K562 (cell line): ENCODE measurements at regions not wholly inside any gene's neighbourhood (a gene's known extent, or its start where the extent isn't known, plus 50 kb on each side); places are given as distances from the start of the nearest gene placed in this dataset.

Experiments
- ATAC-seq: fragments of 200-7000 bp; cut with Tn5 transposase; 3 replicates; pipeline ENCODE4 v1.9.1; 2020; ENCODE audit warnings: moderate library complexity
- BruUV-seq: library from RNA; stranded (reverse); fragments of 400-500 nt; replicated peaks from 2 replicates; lab custom pipeline; 2021; lab: Mats Ljungman, UMichigan
- CTCF ChIA-PET: fragments of 300-600 bp; formaldehyde crosslinking; extraction: SDS; loops from one replicate; lab custom pipeline; 2021; ENCODE audit warnings: low intra/inter-chr PET ratio; lab: Yijun Ruan, JAX
- POLR2A ChIA-PET: fragments of 300-600, 350-650 bp; sonication (Branson Sonifier 250); formaldehyde crosslinking; extraction: SDS; loops from one replicate; lab custom pipeline; 2021; ENCODE audit warnings: antibody characterized with exemption, inconsistent platforms; lab: Yijun Ruan, JAX
- DNase-seq, 4 experiments: peaks; one replicate each; pipeline versions ENCODE4 v3.0.0 to v3.0.0-alpha.2; 2011 to 2018; ENCODE audit warnings: low spot score in 3 of 4, mixed read lengths in 3 of 4; ENCODE audit errors: extremely low read depth in 1 of 4
- FAIRE-seq: peaks from 2 replicates; lab custom pipeline; 2011; peaks lifted over from hg19 to GRCh38; lab: Jason Lieb, UNC
- H2AFZ ChIP-seq: 2 replicates; pipeline ENCODE4 v1.6.0; 2011; ENCODE audit warnings: low read depth, low read length, control low read depth, inconsistent platforms
- H3K27ac ChIP-seq: fragments of 200-600 bp; 3 replicates; pipeline ENCODE4 v1.8.0; 2011; ENCODE audit warnings: low read depth, mild to moderate bottlenecking, control low read depth, inconsistent platforms, low read length, moderate library complexity, mixed read lengths; ENCODE audit errors: extremely low read depth
- H3K27me3 ChIP-seq, 2 experiments: fragments of 300-600 bp in 1 of 2; 2 replicates in 1 of 2; 3 replicates in 1 of 2; pipeline versions ENCODE4 v1.6.0 to v1.8.0; 2011; ENCODE audit warnings: inconsistent platforms in 2 of 2, low read length in 2 of 2, mild to moderate bottlenecking in 1 of 2, mixed read lengths in 1 of 2, moderate library complexity in 1 of 2; ENCODE audit not compliant: control insufficient read depth in 2 of 2, insufficient read depth in 2 of 2
- H3K36me3 ChIP-seq: fragments of 300-600 bp; 3 replicates; pipeline ENCODE4 v1.8.0; 2011; ENCODE audit warnings: mild to moderate bottlenecking, low read length, inconsistent platforms; ENCODE audit not compliant: control insufficient read depth, insufficient read depth
- H3K4me1 ChIP-seq, 2 experiments: fragments of 200-600 bp in 1 of 2; replicated peaks in 1 of 2; 2 replicates in 1 of 2; 3 replicates in 1 of 2; pipeline versions ENCODE4 v1.5.1 to v1.8.0; 2011; ENCODE audit warnings: inconsistent platforms in 2 of 2, low read length in 2 of 2, mild to moderate bottlenecking in 1 of 2, mixed read lengths in 1 of 2, moderate library complexity in 1 of 2; ENCODE audit not compliant: control insufficient read depth in 2 of 2, insufficient read depth in 2 of 2
- H3K4me2 ChIP-seq: 2 replicates; pipeline ENCODE4 v1.6.1; 2011; ENCODE audit warnings: low read length, control low read depth, inconsistent platforms, mixed read lengths; ENCODE audit not compliant: insufficient read depth
- H3K4me3 ChIP-seq: fragments of 200-600 bp; sonication (generic), shearing (Covaris generic); 2 replicates; pipeline ENCODE4 v1.5.1; 2016; ENCODE audit warnings: control low read depth, inconsistent platforms
- H3K79me2 ChIP-seq: fragments of 200-600 bp; 3 replicates; pipeline ENCODE4 v1.8.0; 2011; ENCODE audit warnings: low read length, inconsistent platforms; ENCODE audit not compliant: control insufficient read depth, insufficient read depth
- H3K9ac ChIP-seq, 2 experiments: 2 replicates each; pipeline versions ENCODE4 v1.6.0 to v1.6.1; 2011; ENCODE audit warnings: low read depth in 2 of 2, low read length in 2 of 2, control low read depth in 1 of 2, inconsistent platforms in 1 of 2, mild to moderate bottlenecking in 1 of 2, mixed read lengths in 1 of 2; ENCODE audit not compliant: insufficient read depth in 1 of 2
- H3K9me1 ChIP-seq: one replicate; pipeline ENCODE4 v1.6.0; 2011; ENCODE audit warnings: inconsistent platforms, mild to moderate bottlenecking, low read length, moderate library complexity; ENCODE audit not compliant: control insufficient read depth, insufficient read depth
- H3K9me3 ChIP-seq: replicated peaks from 2 replicates; pipeline ENCODE4 v1.5.1; 2011; ENCODE audit warnings: low read depth, low read length, inconsistent platforms; ENCODE audit not compliant: control insufficient read depth, insufficient read depth
- H4K20me1 ChIP-seq: replicated peaks from 2 replicates; pipeline ENCODE4 v1.6.1; 2011; ENCODE audit warnings: low read length, inconsistent platforms, mixed read lengths; ENCODE audit not compliant: control insufficient read depth, insufficient read depth
- E4F1 ChIP-seq: fragments of 250-450 bp; sonication (Bioruptor Pico); IDR thresholded peaks from 2 replicates; pipeline ENCODE4 v1.5.0; 2021; ENCODE audit warnings: mild to moderate bottlenecking, borderline replicate concordance
- HDAC3 ChIP-seq: fragments of 450-650 bp; IDR thresholded peaks from 2 replicates; pipeline ENCODE4 v1.6.1; 2018; ENCODE audit warnings: borderline replicate concordance, mild to moderate bottlenecking, moderate library complexity; ENCODE audit not compliant: partially characterized antibody
- KDM2B ChIP-seq: fragments of 250-450 bp; sonication (Bioruptor Pico); IDR thresholded peaks from 2 replicates; pipeline ENCODE4 v1.8.0; 2021; ENCODE audit warnings: mild to moderate bottlenecking, moderate library complexity
- LCOR ChIP-seq: sonication (generic); formaldehyde crosslinking; IDR thresholded peaks from 2 replicates; pipeline ENCODE4 v1.8.0; 2022; ENCODE audit warnings: mild to moderate bottlenecking, missing genetic modification reagents
- NR0B1 ChIP-seq: fragments of 450-650 bp; IDR thresholded peaks from one replicate; pipeline ENCODE4 v1.6.1; 2018; ENCODE audit warnings: mild to moderate bottlenecking, moderate library complexity; ENCODE audit not compliant: partially characterized antibody
- ZNF24 ChIP-seq: fragments of 450-650 bp; IDR thresholded peaks from 2 replicates; pipeline ENCODE4 v1.6.1; 2016
- ZNF316 ChIP-seq: fragments of 450-650 bp; IDR thresholded peaks from 2 replicates; pipeline ENCODE4 v1.6.1; 2016
- WGBS: fragments of 100-300 bp; shearing (Covaris generic); methylation state at CpG from one replicate; pipeline ENCODE4 v1.1.6; 2016; ENCODE audit warnings: low coverage, mixed read lengths; ENCODE audit not compliant: insufficient coverage; ENCODE audit errors: missing lambda C conversion rate; 5-methylcytosine and 5-hydroxymethylcytosine counted together
- in situ Hi-C: fragments of 300-500 bp; cut with MboI; formaldehyde crosslinking; loops from 4 replicates; pipeline ENCODE4 v1.15.0; 2018; ENCODE audit warnings: inconsistent platforms, mixed read lengths
- intact Hi-C: fragments of 100-400 bp; cut with micrococcal nuclease; formaldehyde crosslinking; loops from 2 replicates; pipeline ENCODE4 v1.14.2; 2022
- TF ChIP-seq, protein P1 (sequence below): sonication (generic); formaldehyde crosslinking; IDR thresholded peaks from 2 replicates; pipeline ENCODE4 v1.8.1; 2022; ENCODE audit warnings: missing genetic modification reagents
- TF ChIP-seq, protein P2 (sequence below): fragments of 250-450 bp; sonication (Bioruptor Pico); IDR thresholded peaks from 2 replicates; pipeline ENCODE4 v1.4.0; 2020; ENCODE audit warnings: mild to moderate bottlenecking, moderate library complexity

DNA sequence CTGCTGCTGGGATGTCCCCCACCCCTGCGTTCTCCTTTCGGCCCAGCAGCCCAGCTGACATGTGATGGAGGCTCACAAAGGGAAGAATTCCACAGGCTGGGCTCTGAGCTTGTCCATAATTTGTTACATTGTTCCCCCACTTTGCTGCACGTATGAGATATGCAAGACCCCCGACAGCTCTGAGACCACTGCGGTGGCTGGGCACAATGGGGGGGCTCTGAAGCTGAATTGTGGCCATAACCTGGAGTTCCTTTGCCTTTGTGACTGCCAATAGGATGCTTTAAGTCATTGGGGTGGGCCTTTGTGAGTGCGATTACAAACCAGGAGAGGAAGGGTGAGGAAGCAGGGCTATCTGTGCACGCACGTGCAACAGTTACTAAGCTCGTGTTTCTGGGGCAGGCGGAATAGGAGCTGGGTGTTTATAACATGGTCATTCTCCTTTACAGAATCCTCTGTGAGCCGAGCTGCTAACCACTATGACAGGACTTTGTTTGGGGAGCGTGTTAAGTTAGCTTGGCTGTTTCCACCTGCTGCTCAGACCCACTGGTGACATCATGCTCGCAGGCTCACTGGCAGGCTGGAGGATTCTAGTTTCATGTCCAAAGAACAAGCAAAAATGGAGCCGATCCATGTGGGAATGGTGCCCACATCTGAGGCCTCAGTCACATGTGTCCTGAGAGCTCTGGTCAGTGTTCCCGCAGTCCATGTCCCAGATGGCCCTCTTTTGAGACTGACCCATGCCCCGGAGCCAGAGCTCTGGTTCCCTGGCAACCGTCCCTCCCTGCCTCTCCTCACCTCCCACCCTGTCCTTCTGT lies 208.3 kb upstream of the SALL1 start:
- WGBS: 1% methylated on average over 17 of the region's 17 CpGs
- Histone ChIP-seq H3K4me2 (no peak overlapping the region), H2AFZ (no peak overlapping the region), H3K9ac (no peak overlapping the region), H3K9me1 (no peaks in the 10 kb centered on the region), H3K4me3 (no peak overlapping the region), H3K27ac (no peak overlapping the region), H4K20me1 (no peaks in the 10 kb centered on the region), H3K9me3 (no peaks in the 10 kb centered on the region), H3K79me2 (no peaks in the 10 kb centered on the region), H3K36me3 (no peaks in the 10 kb centered on the region), H3K27me3 (no peaks in the 10 kb centered on the region), H3K4me1 (no peaks in the 10 kb centered on the region)
- ATAC-seq (no peak), FAIRE-seq (no peak), DNase-seq (no peak)
- TF ChIP-seq, protein P1, sequence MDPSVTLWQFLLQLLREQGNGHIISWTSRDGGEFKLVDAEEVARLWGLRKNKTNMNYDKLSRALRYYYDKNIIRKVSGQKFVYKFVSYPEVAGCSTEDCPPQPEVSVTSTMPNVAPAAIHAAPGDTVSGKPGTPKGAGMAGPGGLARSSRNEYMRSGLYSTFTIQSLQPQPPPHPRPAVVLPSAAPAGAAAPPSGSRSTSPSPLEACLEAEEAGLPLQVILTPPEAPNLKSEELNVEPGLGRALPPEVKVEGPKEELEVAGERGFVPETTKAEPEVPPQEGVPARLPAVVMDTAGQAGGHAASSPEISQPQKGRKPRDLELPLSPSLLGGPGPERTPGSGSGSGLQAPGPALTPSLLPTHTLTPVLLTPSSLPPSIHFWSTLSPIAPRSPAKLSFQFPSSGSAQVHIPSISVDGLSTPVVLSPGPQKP: no peak
- TF ChIP-seq KDM2B: no peak
- TF ChIP-seq HDAC3: no peak
- TF ChIP-seq, protein P2, sequence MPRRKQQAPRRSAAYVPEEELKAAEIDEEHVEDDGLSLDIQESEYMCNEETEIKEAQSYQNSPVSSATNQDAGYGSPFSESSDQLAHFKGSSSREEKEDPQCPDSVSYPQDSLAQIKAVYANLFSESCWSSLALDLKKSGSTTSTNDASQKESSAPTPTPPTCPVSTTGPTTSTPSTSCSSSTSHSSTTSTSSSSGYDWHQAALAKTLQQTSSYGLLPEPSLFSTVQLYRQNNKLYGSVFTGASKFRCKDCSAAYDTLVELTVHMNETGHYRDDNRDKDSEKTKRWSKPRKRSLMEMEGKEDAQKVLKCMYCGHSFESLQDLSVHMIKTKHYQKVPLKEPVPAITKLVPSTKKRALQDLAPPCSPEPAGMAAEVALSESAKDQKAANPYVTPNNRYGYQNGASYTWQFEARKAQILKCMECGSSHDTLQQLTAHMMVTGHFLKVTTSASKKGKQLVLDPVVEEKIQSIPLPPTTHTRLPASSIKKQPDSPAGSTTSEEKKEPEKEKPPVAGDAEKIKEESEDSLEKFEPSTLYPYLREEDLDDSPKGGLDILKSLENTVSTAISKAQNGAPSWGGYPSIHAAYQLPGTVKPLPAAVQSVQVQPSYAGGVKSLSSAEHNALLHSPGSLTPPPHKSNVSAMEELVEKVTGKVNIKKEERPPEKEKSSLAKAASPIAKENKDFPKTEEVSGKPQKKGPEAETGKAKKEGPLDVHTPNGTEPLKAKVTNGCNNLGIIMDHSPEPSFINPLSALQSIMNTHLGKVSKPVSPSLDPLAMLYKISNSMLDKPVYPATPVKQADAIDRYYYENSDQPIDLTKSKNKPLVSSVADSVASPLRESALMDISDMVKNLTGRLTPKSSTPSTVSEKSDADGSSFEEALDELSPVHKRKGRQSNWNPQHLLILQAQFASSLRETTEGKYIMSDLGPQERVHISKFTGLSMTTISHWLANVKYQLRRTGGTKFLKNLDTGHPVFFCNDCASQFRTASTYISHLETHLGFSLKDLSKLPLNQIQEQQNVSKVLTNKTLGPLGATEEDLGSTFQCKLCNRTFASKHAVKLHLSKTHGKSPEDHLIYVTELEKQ (CRISPR knock-in tag): no peak
- no peak for TF ChIP-seq LCOR (CRISPR knock-in tag)
- TF ChIP-seq ZNF316: no peak
- no peak for TF ChIP-seq NR0B1
- TF ChIP-seq ZNF24: no peak
- no peak for TF ChIP-seq E4F1 (CRISPR knock-in tag)
- CTCF ChIA-PET: no interaction called here
- in situ Hi-C loops: no loop called here
- BruUV-seq: no TSS peak
- intact Hi-C loops: no loop called here
- POLR2A ChIA-PET: no interaction called here
